HG03432 (cell line): ENCODE measurements at regions not wholly inside any gene's neighbourhood (a gene's known extent, or its start where the extent isn't known, plus 50 kb on each side); places are given as distances from the start of the nearest gene placed in this dataset.
"Not testable (repeated sequence)": the region's sequence is repeated elsewhere in the genome, so short reads cannot be mapped to it uniquely, and the experiment has no call there.

ENCODE experiments used
- ATAC-seq: cut with Tn5 transposase; IDR thresholded peaks from one replicate; pipeline ENCODE4 v1.9.1; 2021; ENCODE audit warnings: mild to moderate bottlenecking, moderate library complexity; ENCODE audit not compliant: unreplicated experiment

- no peak for ATAC-seq
Measured at GRCh38 chr11:87662287-87662686, 513.0 kb downstream of the RAB38 start.

- ATAC-seq = no peak
Measured at GRCh38 chr11:87660926-87661660, 514.1 kb downstream of the RAB38 start.

- no peak for ATAC-seq
Measured at GRCh38 chr11:87659807-87660206, 515.4 kb downstream of the RAB38 start.

DNA sequence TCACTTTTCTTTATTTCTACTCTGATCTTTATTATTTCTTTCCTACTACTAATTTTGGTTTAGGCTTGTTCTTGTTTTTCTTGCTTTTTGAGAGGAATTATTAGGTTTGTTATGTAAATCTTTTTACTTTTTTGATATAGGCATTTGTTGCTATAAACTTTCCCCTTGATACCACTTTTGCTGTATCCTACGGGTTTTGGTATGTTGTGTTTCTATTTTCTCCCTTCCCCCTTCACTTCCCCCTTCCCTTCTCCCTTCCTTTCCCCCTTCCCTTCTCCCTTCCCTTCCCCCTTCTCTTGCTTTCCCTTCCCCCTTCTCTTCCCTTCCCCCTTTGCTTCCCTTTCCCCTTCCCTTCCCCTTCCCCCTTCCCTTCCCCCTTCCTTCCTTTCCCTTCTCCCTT, 529.6 kb downstream of the RAB38 start:
- ATAC-seq = no peak

DNA sequence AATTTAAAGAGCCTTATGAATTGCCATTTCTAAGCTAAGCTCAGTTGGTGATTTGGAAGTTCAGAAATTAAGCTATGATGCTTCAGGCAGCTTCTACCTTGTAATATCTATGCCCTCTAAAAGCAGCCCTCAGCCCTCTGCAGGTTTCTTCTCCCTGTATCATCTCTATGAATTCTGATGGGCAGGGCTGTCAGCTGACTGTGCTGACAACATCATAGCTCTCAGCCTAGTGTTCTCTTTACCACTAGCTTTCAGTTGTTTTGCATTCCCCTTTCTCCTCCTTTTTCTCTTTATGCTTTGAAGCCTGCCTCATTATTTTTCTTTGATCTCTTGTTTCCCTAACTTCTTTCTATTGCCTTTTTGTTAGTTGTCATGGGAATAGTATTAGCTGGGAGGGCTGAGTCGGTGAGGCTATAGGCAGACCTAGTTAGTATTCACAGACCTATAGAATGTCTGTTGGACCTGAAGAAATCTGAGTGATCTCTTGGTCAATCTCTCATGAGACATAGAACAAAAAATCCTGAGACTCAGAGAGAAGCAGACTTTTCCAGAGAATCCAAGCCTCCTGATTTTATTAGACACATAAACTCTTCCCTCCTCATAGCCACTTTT, 535.4 kb downstream of the RAB38 start:
- no peak for ATAC-seq

GRCh38 chr11:87635001-87635400, 540.2 kb downstream of the RAB38 start:
- ATAC-seq = no peak

DNA sequence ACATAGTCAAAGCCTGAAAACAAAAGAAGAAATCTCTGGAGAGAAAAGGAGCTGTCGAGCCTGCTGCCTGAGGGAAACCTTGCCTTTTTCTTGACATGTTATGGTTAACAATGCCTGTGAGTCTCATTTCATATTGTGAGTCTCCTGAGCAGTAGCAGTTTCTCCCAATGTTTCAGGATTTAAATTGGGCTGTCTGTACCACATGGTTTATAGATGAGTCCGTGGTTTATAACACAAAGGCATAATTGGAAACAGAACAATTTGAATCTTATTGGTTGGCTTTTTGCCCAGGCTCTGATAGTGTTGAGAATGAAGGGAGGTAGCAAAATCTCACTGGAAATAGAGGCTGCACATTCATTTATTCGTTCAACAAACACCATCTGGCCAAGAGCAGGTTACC, 540.9 kb downstream of the RAB38 start:
- no peak for ATAC-seq

DNA sequence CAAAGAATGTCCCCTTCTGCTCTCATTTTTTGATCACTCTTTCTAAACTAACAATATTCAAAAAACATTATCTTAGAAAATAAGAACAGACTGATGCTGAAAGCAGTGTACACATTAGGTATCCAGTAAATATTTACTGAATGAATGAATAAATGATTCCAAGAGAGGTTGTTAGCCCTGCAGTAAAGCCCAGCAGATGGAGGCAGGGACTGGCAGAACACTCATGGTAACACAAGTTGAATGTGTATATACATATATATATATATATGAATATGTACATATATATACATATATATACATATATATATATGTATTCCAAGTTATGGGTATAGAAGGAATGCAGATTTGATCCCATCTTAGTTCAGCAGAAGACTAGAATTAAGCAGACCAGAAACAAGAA, 546.3 kb downstream of the RAB38 start:
- no peak for ATAC-seq

DNA sequence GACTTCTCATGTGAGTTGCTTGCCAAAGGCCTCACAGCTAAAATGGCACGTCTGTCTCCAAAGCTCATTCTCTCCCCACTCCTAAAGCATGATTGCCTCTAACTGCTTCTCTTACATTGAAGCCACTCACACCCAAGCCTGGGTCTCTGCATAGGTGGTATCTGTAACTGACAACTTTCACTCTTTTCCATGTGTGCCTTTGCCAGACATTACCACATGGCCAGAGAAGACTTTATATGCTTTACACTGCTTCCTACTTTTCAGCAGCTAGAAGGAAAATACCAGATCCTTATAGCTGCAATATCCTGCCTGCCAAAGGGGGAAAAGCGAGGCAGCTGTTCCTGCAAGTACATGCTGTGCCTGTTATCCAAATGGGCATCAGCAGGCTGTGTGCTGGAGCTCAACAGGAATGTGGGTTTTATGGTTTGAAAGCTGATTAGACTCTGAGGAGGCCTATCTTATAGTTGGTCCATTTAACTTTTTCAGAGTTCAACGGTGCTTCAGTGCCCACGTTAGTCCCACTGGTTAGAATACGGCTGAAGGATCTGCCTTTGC, 547.1 kb downstream of the RAB38 start:
- ATAC-seq = no peak

DNA sequence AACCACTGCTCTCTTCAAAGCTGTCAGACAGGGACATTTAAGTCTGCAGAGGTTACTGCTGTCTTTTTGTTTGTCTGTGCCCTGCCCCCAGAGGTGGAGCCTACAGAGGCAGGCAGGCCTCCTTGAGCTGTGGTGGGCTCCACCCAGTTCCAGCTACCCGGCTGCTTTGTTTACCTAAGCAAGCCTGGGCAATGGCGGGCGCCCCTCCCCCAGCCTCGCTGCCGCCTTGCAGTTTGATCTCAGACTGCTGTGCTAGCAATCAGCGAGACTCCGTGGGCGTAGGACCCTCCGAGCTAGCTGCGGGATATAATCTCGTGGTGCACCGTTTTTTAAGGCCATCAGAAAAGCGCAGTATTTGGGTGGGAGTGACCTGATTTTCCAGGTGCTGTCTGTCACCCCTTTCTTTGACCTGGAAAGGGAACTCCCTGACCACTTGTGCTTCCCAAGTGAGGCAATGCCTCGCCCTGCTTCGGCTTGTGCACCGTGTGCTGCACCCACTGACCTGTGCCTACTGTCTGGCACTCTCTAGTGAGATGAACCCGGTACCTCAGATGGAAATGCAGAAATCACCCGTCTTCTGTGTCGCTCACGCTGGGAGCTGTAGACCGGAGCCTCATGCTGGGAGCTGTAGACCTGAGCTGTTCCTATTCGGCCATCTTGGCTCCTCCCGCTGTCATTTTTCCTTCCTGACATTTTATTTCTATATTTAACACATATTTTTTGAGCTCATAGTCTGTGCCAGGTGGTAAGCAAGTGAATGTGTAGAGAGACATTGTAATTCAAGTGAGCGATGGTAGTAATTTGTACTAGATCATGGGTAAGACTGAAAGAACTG, 551.5 kb downstream of the RAB38 start:
- not testable (repeated sequence) for ATAC-seq

DNA sequence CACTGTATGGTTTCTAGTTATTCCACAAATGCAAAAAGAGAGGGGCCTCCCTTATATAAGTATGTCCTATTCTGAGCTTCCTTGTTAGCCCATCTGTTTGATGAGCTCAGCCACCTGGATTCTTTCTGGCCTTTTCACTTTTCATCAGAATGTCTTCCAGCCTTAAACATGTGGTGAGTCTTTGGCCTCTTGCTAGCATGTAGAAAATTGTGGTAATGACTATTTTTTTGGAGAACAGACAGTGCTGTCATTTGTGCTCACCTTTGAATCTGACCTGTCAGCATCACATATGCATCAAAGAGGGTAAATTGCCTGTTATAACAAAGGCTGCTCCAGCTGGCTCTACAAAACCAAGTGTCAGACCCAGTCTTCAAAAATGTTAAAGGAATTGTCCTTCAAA, 558.7 kb downstream of the RAB38 start:
- no peak for ATAC-seq

DNA sequence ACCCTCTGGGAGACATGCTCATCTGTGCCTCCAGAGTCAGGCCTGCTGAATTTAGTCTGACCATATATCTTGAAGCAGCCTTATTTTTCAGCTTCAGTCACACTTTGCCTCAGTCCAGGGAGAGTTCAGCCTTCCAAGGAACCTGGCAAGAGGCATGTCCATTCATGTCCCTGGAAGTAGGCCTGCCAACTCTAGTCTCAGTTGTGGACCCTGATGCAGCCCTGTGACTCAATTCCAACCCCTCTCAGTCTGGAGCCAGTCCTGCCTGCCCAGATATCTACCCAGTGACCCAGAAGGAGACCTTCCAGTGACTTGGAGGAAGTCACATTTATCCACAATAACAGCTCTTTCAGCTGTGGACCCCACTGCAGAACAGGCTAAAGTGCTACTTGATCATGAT, 566.6 kb downstream of the TMEM135 start:
- ATAC-seq = no peak

- ATAC-seq = no peak
Measured at GRCh38 chr11:87603887-87604286, 566.2 kb downstream of the TMEM135 start.

DNA sequence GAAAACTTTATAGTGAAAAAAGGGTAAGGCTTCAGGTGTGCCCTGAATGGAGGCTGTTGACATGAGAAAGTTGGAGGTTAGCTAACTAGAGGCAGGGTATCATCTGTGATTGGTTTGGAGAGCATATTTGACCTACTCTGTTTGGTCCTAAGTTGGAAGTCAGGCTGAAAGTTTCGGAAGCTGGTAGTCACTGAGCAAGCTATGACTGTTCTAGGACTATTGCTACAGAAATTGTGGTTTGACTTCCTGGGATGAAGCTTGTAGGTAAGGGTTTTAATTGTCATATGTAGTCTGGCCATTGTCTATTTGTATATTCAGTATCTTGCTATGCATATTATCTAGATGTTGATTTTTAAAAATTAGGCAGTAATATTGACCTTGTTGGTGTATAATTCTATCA, 565.0 kb downstream of the TMEM135 start:
- no peak for ATAC-seq

DNA sequence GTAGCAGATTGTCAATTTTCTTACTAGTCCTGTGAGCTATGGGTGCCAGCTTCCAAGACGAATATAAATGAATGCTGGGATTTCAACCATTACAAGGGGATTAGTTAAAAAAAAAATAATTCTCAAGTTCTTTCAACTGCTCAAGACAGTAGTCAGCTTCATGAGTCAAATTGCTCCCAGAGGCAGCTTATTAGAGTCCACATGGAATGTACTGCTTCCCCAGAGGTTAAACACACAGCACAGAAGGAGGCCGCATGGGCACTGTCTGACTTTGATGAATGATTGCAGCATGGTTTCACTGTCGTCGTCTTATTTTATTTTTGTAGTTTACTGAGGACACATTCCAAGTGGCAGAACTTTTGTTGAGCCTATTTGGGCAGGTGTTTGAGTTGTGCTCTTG, 563.2 kb downstream of the TMEM135 start:
- no peak for ATAC-seq

DNA sequence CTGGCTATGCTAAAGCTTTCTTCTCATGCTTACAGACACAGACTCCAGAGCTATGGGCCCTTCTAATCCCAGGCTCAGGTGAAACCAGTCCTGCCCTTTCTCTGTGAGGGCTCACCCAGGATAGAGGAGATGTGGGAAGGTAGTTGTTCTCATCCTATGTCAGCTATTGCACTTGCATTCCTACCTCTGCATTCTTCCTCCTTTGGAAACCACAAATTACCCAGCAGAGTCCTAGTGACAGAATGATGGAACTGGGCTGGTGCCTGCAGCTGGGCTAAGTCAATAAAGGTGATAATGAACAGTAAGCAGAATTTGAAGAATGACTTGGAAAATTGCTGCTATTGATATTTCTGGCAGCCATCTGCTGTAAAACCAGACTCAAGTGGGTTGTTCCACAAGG, 560.0 kb downstream of the TMEM135 start:
- ATAC-seq = no peak

DNA sequence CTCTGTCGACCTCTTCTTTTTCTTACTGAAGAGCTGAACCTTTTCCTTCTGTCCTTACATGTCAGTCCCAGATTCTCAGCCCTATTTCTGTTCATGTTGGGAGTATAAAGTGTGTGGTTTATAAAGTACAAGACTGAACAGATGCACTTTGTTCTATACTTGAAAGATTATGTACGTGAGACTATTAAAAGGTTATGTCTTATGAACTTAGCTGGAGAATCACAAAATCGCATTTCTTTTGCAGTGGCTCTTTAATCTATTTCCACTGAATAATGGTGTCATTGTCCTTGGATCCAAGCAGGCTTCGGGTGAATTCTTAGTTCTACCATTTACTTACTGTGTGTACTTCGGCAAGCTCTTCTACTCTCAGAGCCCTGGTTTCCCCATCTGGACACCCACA, 558.4 kb downstream of the TMEM135 start:
- ATAC-seq = no peak

GRCh38 chr11:87589082-87589481, 551.3 kb downstream of the TMEM135 start:
- ATAC-seq = no peak

DNA sequence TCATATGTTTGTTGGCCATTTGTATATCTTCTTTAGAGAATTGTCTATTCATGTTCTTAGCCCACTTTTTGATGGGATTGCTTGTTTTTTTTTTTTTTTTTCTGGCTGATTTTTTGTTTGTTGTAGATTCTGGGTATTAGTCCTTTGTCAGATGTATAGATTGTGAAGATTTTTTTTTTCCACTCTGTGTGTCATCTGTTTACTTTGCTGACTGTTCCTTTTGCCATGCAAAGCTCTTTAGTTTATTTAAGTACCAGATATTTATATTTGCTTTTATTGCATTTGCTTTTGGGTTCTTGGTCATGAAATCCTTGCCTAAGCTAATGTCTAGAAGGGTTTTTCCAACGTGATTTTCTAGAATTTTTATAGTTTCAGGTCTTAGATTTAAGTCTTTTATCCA, 547.9 kb downstream of the TMEM135 start:
- ATAC-seq = not testable (repeated sequence)

GRCh38 chr11:87583931-87584330, 546.2 kb downstream of the TMEM135 start:
- ATAC-seq = no peak

- no peak for ATAC-seq
Measured at GRCh38 chr11:87575088-87575487, 537.4 kb downstream of the TMEM135 start.

DNA sequence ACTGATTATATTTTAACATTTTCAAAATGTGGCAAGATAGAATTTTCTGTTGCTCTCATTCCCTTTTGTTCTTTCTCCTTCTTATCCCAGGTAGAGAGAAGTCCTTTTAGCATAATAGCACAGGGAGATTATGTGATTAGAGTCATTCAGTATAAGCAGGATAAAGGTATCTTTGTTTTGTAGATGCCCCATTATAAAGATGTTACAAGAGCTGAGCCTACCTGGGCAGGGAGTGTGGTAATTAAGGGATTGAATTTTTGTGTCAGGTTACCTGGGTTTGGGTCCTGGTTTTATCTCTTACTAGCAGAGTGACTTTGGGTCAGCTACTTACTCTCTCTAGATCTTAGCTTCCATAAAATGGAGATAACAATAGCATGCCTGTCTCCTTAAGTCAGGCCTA, 536.5 kb downstream of the TMEM135 start:
- ATAC-seq = no peak
